ENCODE measurements at regions not wholly inside any gene's neighbourhood (a gene's known extent, or its start where the extent isn't known, plus 50 kb on each side); places are given as distances from the start of the nearest gene placed in this dataset.

GRCh38 chr4:116860891-116861290 is 224.5 kb downstream of the TRAM1L1 start (continued):
- TF ChIP-seq PRDM2 (tag by site-specific recombination; IDR thresholded peaks at IDR 0.05; ENCODE audit: borderline replicate concordance) (no peak), SETDB1 (IDR thresholded peaks at IDR 0.05; ENCODE audit: insufficient read length, low read length) (no peak), ZNF48 (tag by site-specific recombination; IDR thresholded peaks at IDR 0.05) (no peak), ZNF621 (tag by site-specific recombination; IDR thresholded peaks at IDR 0.05) (no peak), ZNF548 (tag by site-specific recombination; IDR thresholded peaks at IDR 0.05) (no peak), ZFP41 (tag by site-specific recombination; IDR thresholded peaks at IDR 0.05; ENCODE audit: borderline replicate concordance) (no peak)

GRCh38 chr4:116849620-116850019 is 235.8 kb downstream of the TRAM1L1 start:
- Histone ChIP-seq H3K36me3 (ENCODE audit: control insufficient read depth in 2 of 2, insufficient read depth in 1 of 2, low read length in 2 of 2) (no peaks in the 10 kb centered on the region), H3K27ac (ENCODE audit: extremely low read depth, low read depth, low read length) (no peak overlapping the region), H3K9me3 (ENCODE audit: control insufficient read depth, insufficient read depth, low read depth, low read length) (no peaks in the 10 kb centered on the region), H3K4me3 (ENCODE audit: low read depth, low read length) (no peak overlapping the region), H3K4me1 (ENCODE audit: control insufficient read depth, insufficient read depth, low read length) (no peaks in the 10 kb centered on the region)
- ChIA-PET CTCF (no interaction called here), POLR2A (no interaction called here)
- TF ChIP-seq ZNF248 (tag by site-specific recombination; IDR thresholded peaks at IDR 0.05) (no peak), ZNF677 (tag by site-specific recombination; IDR thresholded peaks at IDR 0.05) (no peak), PBX3 (CRISPR knock-in tag; IDR thresholded peaks at IDR 0.05) (no peak), SP3 (tag by site-specific recombination; IDR thresholded peaks at IDR 0.05) (no peak), ZNF48 (tag by site-specific recombination; IDR thresholded peaks at IDR 0.05) (no peak), ZNF521 (tag by site-specific recombination; IDR thresholded peaks at IDR 0.05) (no peak), ZFP41 (tag by site-specific recombination; IDR thresholded peaks at IDR 0.05; ENCODE audit: borderline replicate concordance) (no peak), ZNF645 (tag by site-specific recombination; IDR thresholded peaks at IDR 0.05) (no peak), ZNF747 (tag by site-specific recombination; IDR thresholded peaks at IDR 0.05) (no peak), ZNF580 (tag by site-specific recombination; IDR thresholded peaks at IDR 0.05) (no peak), ZNF175 (tag by site-specific recombination; IDR thresholded peaks at IDR 0.05) (no peak), ZNF792 (tag by site-specific recombination; IDR thresholded peaks at IDR 0.05) (no peak), ZNF626 (tag by site-specific recombination; IDR thresholded peaks at IDR 0.05) (no peak), REPIN1 (tag by site-specific recombination; IDR thresholded peaks at IDR 0.05; ENCODE audit: low read depth) (no peak), MEIS1 (CRISPR knock-in tag; IDR thresholded peaks at IDR 0.05; ENCODE audit: borderline replicate concordance) (no peak), ZNF621 (tag by site-specific recombination; IDR thresholded peaks at IDR 0.05) (no peak)
- TF ChIP-seq, protein P1, sequence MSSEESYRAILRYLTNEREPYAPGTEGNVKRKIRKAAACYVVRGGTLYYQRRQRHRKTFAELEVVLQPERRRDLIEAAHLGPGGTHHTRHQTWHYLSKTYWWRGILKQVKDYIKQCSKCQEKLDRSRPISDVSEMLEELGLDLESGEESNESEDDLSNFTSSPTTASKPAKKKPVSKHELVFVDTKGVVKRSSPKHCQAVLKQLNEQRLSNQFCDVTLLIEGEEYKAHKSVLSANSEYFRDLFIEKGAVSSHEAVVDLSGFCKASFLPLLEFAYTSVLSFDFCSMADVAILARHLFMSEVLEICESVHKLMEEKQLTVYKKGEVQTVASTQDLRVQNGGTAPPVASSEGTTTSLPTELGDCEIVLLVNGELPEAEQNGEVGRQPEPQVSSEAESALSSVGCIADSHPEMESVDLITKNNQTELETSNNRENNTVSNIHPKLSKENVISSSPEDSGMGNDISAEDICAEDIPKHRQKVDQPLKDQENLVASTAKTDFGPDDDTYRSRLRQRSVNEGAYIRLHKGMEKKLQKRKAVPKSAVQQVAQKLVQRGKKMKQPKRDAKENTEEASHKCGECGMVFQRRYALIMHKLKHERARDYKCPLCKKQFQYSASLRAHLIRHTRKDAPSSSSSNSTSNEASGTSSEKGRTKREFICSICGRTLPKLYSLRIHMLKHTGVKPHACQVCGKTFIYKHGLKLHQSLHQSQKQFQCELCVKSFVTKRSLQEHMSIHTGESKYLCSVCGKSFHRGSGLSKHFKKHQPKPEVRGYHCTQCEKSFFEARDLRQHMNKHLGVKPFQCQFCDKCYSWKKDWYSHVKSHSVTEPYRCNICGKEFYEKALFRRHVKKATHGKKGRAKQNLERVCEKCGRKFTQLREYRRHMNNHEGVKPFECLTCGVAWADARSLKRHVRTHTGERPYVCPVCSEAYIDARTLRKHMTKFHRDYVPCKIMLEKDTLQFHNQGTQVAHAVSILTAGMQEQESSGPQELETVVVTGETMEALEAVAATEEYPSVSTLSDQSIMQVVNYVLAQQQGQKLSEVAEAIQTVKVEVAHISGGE (tag by site-specific recombination; conservative IDR thresholded peaks at IDR 0.05; ENCODE audit: low read depth), result no peak
- TF ChIP-seq, protein P2, sequence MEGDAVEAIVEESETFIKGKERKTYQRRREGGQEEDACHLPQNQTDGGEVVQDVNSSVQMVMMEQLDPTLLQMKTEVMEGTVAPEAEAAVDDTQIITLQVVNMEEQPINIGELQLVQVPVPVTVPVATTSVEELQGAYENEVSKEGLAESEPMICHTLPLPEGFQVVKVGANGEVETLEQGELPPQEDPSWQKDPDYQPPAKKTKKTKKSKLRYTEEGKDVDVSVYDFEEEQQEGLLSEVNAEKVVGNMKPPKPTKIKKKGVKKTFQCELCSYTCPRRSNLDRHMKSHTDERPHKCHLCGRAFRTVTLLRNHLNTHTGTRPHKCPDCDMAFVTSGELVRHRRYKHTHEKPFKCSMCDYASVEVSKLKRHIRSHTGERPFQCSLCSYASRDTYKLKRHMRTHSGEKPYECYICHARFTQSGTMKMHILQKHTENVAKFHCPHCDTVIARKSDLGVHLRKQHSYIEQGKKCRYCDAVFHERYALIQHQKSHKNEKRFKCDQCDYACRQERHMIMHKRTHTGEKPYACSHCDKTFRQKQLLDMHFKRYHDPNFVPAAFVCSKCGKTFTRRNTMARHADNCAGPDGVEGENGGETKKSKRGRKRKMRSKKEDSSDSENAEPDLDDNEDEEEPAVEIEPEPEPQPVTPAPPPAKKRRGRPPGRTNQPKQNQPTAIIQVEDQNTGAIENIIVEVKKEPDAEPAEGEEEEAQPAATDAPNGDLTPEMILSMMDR (tag by site-specific recombination; IDR thresholded peaks at IDR 0.05), result no peak
- TF ChIP-seq, protein P3, sequence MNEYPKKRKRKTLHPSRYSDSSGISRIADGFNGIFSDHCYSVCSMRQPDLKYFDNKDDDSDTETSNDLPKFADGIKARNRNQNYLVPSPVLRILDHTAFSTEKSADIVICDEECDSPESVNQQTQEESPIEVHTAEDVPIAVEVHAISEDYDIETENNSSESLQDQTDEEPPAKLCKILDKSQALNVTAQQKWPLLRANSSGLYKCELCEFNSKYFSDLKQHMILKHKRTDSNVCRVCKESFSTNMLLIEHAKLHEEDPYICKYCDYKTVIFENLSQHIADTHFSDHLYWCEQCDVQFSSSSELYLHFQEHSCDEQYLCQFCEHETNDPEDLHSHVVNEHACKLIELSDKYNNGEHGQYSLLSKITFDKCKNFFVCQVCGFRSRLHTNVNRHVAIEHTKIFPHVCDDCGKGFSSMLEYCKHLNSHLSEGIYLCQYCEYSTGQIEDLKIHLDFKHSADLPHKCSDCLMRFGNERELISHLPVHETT (tag by site-specific recombination; IDR thresholded peaks at IDR 0.05), result no peak
